ENCODE measurements at regions not wholly inside any gene's neighbourhood (a gene's known extent, or its start where the extent isn't known, plus 50 kb on each side); places are given as distances from the start of the nearest gene placed in this dataset.
"Not testable (repeated sequence)": the region's sequence is repeated elsewhere in the genome, so short reads cannot be mapped to it uniquely, and the experiment has no call there.

DNA sequence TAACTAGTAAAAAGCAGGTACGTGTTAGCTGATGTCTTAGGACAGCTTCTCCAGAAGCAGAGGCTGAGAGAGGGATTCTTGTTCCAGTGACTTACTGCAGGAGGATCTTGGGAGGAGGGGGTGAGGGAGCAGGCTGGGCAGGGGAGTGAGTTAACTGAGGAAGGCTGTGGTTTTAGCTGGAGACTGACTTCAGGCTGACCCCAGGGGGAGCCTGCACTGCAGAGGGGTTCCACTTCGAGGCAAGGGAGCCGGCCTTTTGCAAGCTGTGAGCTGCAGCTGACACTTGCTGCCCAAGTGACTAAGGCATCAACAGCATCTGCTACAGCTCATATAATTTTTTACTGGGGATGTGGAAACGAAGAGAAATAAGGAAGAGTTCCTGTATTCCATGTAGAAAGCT lies 50.4 kb upstream of the SOD1 start:
- no peak for DNase-seq (ENCODE audit: low read depth in 4 of 4, low spot score in 1 of 4)

DNA sequence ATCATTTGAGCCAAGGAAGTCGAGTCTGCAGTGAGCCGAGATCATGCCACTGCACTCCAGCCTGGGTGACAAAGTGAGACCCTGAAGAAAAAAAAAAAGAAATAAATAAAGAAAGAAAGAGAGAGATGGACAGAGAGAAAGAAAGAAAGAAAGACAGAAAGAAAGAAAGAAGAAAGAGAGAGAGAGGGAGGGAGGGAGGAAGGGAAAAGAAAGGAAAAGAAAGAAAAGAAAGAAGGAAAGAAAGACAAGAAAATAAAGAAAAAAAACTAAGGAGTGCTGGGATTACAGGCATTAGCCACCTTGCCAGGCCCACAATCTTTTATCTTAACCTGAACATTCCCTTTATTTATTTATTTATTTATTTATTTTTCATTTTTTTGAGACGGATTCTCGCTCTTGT lies 51.7 kb upstream of the SOD1 start:
- DNase-seq (ENCODE audit: low read depth in 4 of 4, low spot score in 1 of 4) = no peak

GRCh38 chr21:31606081-31606874 lies 53.2 kb upstream of the SOD1 start:
- DNase-seq (ENCODE audit: low read depth in 4 of 4, low spot score in 1 of 4) = no peak

DNA sequence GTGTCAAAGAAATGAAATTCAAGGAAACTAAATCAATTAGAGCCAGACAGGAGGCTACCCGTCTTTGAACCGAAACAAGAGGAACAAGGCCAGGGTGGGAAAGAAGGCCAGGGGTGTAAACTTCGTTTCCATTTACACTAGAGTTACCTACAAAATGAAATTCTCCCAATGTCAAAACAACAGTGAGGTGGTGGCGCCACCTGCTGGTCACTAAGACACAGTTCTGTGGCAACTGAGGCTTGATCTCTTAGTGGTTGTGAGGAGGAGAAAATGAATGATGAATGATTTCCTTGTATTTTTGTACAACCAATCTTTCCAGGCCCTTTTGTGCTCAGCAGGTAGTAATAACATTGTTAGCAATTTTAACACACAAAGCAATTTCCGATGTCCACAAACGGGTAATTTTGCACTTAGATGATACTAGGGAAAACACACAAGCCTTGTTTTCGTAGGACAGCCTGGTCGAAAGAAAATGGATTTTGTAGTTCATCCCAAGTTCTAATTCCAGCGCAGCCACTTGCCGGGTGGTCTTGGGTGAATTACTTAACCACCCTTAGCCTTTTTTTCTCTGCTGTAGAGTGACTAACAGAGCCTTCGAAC lies 54.8 kb upstream of the SOD1 start:
- DNase-seq (ENCODE audit: low read depth in 4 of 4, low spot score in 1 of 4) = peak; percentile 47 to 65 (median 57)

- DNase-seq (ENCODE audit: low read depth in 4 of 4, low spot score in 1 of 4) = no peak
Measured at GRCh38 chr21:31599563-31599962, 59.9 kb upstream of the SOD1 start.

DNA sequence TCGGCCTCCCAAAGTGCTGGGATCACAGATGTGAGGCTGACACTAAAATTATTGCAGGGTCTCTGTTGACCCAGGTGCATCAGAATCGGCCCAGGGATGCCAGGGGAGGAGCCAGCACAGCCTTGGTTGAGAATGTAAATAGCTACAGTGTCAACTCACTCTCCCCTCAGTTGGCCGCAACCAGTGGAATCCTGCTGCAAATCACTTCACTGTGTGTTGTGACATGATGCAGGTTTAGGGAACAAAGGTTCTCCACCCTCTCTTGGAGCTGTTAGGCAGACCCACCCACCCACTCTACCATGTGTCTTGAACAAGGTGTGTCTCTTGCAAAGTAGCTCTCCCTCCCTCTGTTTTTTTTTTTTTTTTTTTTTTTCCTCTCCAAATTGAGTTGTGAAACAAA lies 60.5 kb upstream of the SOD1 start:
- no peak for DNase-seq (ENCODE audit: low read depth in 4 of 4, low spot score in 1 of 4)

GRCh38 chr21:31597683-31598082 lies 61.8 kb upstream of the SOD1 start:
- DNase-seq (ENCODE audit: low read depth in 4 of 4, low spot score in 1 of 4) = no peak

GRCh38 chr21:31596055-31596454 lies 63.4 kb upstream of the SOD1 start:
- no peak for DNase-seq (ENCODE audit: low read depth in 4 of 4, low spot score in 1 of 4)

- DNase-seq (ENCODE audit: low read depth in 4 of 4, low spot score in 1 of 4) = no peak
Measured at GRCh38 chr21:31594726-31595125, 64.8 kb upstream of the SOD1 start.

DNA sequence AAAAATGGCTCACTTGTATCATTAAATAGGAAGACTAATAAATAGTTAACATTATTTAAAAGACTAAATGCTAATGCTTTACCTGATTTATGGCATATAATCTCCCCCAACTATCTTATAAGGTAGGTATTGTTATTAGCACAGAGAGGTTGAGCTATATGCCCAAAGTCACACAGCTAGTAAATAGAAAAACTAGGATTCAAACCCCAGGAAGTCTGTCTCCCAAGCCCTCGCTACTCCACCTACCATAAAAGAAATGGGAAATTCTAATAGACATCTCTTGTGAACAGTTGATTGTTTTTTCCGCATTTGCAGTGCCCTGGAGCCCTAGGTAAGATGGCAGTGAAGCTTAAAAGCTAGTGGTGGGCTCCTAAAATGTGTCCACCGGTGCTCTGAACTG lies 65.2 kb upstream of the SOD1 start:
- DNase-seq (ENCODE audit: low read depth in 4 of 4, low spot score in 1 of 4) = no peak

DNA sequence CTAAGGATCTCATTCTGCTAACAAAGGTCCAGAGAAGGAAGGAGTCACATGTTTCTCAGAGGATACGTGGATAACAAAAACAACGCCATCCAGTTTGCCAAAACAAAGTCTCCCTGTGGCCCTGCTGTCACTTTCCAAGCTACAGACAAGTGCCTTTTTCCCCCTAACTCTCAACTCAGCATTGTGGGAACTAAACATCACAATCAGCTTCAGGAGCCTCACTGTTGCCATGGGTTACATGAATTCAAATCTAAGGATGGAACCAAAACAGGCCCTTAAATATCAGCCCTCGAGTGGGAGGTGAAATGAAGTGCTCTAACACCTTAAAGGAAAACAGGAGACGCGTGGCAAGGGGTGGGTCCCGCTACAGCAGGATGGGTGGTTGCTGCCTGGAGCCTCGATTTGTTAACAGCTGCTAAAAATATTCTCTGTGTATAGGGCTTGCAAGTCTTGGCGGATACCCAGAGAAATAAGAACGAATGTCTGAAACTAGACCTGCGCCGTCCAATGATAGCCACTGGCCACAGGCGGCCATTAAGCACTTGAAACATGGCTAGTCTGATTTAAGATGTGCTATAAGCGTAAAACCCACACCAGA lies 66.4 kb upstream of the SOD1 start:
- DNase-seq (ENCODE audit: low read depth in 4 of 4, low spot score in 1 of 4) = no peak

DNA sequence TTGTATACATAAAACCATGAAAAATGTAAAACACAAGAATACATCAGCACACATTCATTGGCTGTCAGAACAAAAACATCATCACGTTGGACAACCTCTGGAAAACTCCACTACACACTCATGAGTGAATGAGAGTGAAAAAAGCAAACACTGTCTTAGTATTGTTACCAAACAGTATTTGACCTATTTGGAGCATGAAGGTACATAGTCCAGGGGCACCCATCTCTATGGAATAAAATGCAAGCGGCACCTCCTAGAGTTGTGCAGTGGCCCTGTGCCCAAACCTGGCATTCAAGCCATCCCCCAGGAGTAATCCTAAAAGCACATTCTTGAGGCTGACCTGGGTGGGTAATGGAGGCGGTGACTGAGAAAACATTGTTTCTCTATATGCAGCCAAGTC lies 67.0 kb upstream of the SOD1 start:
- no peak for DNase-seq (ENCODE audit: low read depth in 4 of 4, low spot score in 1 of 4)

DNA sequence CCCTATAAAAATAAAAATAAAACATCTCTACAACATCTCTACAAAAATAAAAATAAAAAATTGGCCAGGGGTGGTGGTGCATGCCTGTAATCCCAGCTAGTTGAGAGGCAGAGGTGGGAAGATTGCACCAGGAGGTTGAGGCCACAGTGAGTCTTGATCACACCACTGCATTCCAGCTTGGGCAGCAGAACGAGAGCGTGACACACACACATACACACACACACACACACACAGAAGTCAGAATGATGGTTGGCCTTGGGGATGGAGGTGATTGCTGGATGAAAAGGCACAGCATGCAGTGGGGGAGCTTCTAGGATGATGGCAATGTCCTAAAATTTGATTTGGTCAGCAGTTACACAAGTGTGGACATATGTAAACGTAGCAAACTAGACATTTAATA lies 69.7 kb upstream of the SOD1 start:
- no peak for DNase-seq (ENCODE audit: low read depth in 4 of 4, low spot score in 1 of 4)

GRCh38 chr21:31586118-31586517 lies 73.4 kb upstream of the SOD1 start:
- no peak for DNase-seq (ENCODE audit: low read depth in 4 of 4, low spot score in 1 of 4)

GRCh38 chr21:31583937-31584336 lies 75.6 kb upstream of the SOD1 start:
- not testable (repeated sequence) for DNase-seq (ENCODE audit: low read depth in 4 of 4, low spot score in 1 of 4)

- no peak for DNase-seq (ENCODE audit: low read depth in 4 of 4, low spot score in 1 of 4)
Measured at GRCh38 chr21:31583498-31583897, 76.0 kb upstream of the SOD1 start.

DNA sequence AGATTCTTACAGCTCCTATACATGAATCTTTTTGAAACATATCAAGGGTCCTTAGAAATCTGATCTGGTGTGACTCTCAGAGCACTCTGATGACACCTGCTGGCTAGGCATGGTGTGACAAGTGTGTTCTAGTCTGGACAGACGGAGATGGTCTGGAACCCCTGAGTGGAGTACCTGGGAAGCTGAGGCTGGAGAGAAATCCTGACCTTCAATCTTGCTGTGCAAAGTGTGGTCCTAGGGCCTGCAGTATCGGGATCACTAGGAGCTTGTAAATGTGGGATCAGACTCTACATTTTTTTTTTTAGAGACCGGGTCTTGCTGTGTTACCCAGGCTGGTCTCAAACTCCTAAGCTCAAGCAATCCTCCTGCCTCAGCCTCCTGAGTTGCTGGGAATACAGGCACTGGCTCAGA lies 78.6 kb upstream of the SOD1 start:
- peak; percentile 62 to 68 (median 66) for DNase-seq (ENCODE audit: low read depth in 4 of 4, low spot score in 1 of 4)

- no peak for DNase-seq (ENCODE audit: low read depth in 4 of 4, low spot score in 1 of 4)
Measured at GRCh38 chr21:31577271-31577670, 82.2 kb upstream of the SOD1 start.

GRCh38 chr21:31576428-31576827 lies 83.1 kb upstream of the SOD1 start:
- DNase-seq (ENCODE audit: low read depth in 4 of 4, low spot score in 1 of 4) = no peak

GRCh38 chr21:31573217-31573616 lies 86.3 kb upstream of the SOD1 start:
- DNase-seq (ENCODE audit: low read depth in 4 of 4, low spot score in 1 of 4) = no peak

DNA sequence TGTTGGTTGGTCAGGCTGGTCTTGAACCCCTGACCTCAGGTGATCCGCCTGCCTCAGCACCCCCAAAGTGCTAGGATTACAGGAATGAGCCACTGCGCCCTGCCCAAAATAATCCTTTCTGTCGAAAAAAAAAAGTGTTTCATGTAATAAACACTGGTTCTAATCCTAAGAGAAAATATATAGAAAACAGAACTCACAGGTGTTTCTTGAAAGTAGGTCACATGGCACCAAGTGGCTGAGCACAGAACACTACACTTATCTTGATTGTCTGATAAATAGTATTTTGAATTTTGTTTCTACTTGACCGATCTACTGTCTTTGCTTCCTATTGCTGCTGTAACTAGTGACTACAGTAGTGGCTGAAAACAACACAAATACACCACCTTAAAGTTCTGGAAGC lies 87.6 kb upstream of the SOD1 start:
- no peak for DNase-seq (ENCODE audit: low read depth in 4 of 4, low spot score in 1 of 4)

DNA sequence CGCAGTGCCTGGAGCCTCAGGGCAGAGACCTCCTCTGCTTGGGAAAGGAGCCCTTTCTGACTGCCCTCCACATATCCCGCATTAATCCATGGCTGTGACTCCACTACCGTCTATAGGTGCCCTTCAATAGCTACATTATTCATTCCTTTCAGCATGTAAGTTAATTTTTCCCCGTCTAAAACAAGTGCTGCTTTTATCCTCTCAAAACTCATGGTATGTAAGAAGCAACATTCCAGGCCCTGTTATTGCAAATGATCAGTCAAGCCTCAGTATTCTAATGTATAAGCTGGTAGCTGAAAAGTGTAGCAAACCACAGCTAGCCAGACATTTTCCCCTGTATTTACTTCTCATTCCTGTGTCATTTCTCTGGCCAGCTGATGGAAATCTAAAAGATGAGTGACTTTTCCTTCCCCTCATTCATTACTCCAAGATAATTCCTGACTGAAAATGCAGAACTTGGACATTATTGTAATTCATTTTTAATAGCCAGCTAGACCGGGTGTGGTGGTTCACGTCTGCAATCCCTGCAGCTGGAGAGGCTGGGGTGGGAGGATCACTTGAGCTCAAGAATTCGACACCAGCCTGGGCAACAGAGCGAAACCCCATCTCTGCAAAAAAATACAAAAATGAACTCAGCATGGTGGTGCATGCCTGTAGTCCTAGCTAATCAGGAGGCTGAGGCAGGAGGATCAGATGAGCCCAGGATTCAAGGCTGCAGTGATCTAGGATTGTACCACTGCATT lies 88.5 kb upstream of the SOD1 start:
- no peak for DNase-seq (ENCODE audit: low read depth in 4 of 4, low spot score in 1 of 4)

Measured in stimulated activated CD4-positive, alpha-beta T cell treated with anti-CD3 and anti-CD28 coated beads, Interleukin-1b, Interleukin-23, amount 100 ng/mL, for 24 hours (primary cell).